Astrocyte of the spinal cord (primary cell): ENCODE measurements at regions not wholly inside any gene's neighbourhood (a gene's known extent, or its start where the extent isn't known, plus 50 kb on each side); places are given as distances from the start of the nearest gene placed in this dataset.

Experiments
- DNase-seq: peaks from one replicate; pipeline ENCODE4 v3.0.0; 2011; ENCODE audit warnings: low read depth, low spot score
- H3K4me3 ChIP-seq: 2 replicates; pipeline ENCODE4 v1.5.1; 2011; ENCODE audit warnings: low read depth, mild to moderate bottlenecking, low read length, moderate library complexity
- CTCF ChIP-seq: IDR thresholded peaks from 2 replicates; pipeline ENCODE4 v1.5.1; 2012; ENCODE audit warnings: low read depth, mild to moderate bottlenecking, low read length, inconsistent platforms
- in situ Hi-C: cut with HindIII; loops from 2 replicates; pipeline ENCODE4 v1.10.0; 2017; ENCODE audit warnings: low sequenced_read_pairs

GRCh38 chr2:239516954-239517305, 116.1 kb upstream of the HDAC4 start:
- H3K4me3 ChIP-seq = no peak overlapping the region
- in situ Hi-C loops = no loop called here
- TF ChIP-seq CTCF = no peak
- DNase-seq = no peak

- in situ Hi-C loops = no loop called here
- no peak overlapping the region for H3K4me3 ChIP-seq
- no peak for DNase-seq
- TF ChIP-seq CTCF = no peak
Observed at GRCh38 chr2:239516286-239516953, 115.6 kb upstream of the HDAC4 start.

GRCh38 chr2:239514754-239515530, 114.1 kb upstream of the HDAC4 start:
- no peak for TF ChIP-seq CTCF
- no peak overlapping the region for H3K4me3 ChIP-seq
- no peak for DNase-seq
- in situ Hi-C loops = no loop called here

- no peak overlapping the region for H3K4me3 ChIP-seq
- no peak for DNase-seq
- TF ChIP-seq CTCF = no peak
- in situ Hi-C loops = no loop called here
Observed at GRCh38 chr2:239512054-239512453, 111.2 kb upstream of the HDAC4 start.

GRCh38 chr2:239509373-239510143, 108.7 kb upstream of the HDAC4 start:
- DNase-seq = no peak
- in situ Hi-C loops = no loop called here
- no peak for TF ChIP-seq CTCF
- no peak overlapping the region for H3K4me3 ChIP-seq

GRCh38 chr2:239508261-239508660, 107.4 kb upstream of the HDAC4 start:
- no peak for DNase-seq
- in situ Hi-C loops = no loop called here
- H3K4me3 ChIP-seq = no peak overlapping the region
- TF ChIP-seq CTCF = no peak
